NCI-H1436 (cell line): ENCODE measurements at regions not wholly inside any gene's neighbourhood (a gene's known extent, or its start where the extent isn't known, plus 50 kb on each side); places are given as distances from the start of the nearest gene placed in this dataset.

Experiments used
- DNase-seq: peaks from one replicate; lab custom pipeline; 2025; lab: John Stamatoyannopoulos, UW

- DNase-seq = no peak
Observed at GRCh38 chr1:221632072-221632471, 109.8 kb downstream of the DUSP10 start.

- DNase-seq = no peak
Observed at GRCh38 chr1:221633841-221634409, 108.0 kb downstream of the DUSP10 start.

GRCh38 chr1:221634606-221635005 lies 107.3 kb downstream of the DUSP10 start:
- no peak for DNase-seq

- no peak for DNase-seq
Observed at GRCh38 chr1:221635305-221635704, 106.6 kb downstream of the DUSP10 start.

GRCh38 chr1:221636096-221636495 lies 105.8 kb downstream of the DUSP10 start:
- no peak for DNase-seq

GRCh38 chr1:221636967-221637366 lies 104.9 kb downstream of the DUSP10 start:
- DNase-seq = no peak

- no peak for DNase-seq
Observed at GRCh38 chr1:221637641-221638041, 104.2 kb downstream of the DUSP10 start.

GRCh38 chr1:221638595-221638994 lies 103.3 kb downstream of the DUSP10 start:
- DNase-seq = no peak

- no peak for DNase-seq
Observed at GRCh38 chr1:221641811-221642210, 100.1 kb downstream of the DUSP10 start.

GRCh38 chr1:221643404-221644144 lies 98.3 kb downstream of the DUSP10 start:
- DNase-seq = no peak

- no peak for DNase-seq
Observed at GRCh38 chr1:221644145-221644448, 97.8 kb downstream of the DUSP10 start.

GRCh38 chr1:221644663-221645258 lies 97.1 kb downstream of the DUSP10 start:
- no peak for DNase-seq

- no peak for DNase-seq
Observed at GRCh38 chr1:221648201-221648600, 93.7 kb downstream of the DUSP10 start.
